NCI-H524 (cell line): ENCODE measurements at regions not wholly inside any gene's neighbourhood (a gene's known extent, or its start where the extent isn't known, plus 50 kb on each side); places are given as distances from the start of the nearest gene placed in this dataset.

ENCODE experiments used
- DNase-seq, 2 experiments: peaks; one replicate each; lab custom pipeline; 2025; lab: John Stamatoyannopoulos, UW

DNA sequence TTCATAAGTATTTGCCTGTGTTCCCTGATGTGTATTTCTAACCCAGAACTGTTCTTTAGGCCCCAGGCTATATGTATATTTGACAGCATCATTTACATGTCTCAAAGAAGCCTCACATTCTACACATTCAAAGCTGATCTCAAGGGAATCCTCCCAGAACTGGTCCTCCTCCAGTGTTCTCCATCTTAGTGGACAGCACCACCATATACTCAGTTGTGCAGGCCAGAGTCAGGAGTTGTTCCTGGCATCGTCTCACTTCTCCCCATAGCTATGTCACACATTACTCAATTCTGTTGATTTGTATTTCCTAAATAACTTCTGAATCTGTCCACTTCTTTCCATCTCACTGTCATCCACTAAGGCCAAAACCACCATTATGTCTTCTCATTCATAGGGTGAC lies 82.8 kb upstream of the TRPC3 start:
- DNase-seq = no peak

DNA sequence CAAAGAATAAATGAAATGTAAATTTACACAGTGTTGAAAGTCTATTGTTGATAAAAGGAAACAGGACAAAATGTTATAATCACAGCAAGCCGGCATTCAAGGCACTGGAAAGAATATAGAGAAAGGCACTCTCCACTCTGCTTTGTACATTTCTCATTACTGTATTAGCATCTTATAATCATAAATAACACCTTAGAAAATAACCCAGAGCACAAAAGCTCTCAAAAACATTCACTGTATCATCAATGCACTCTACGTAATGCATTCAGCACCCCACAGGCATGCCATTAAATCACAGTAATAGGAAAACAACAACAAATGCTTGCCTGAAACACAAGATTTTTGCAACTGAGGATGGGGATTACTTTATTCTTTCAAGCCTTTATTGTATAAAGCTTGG lies 75.3 kb upstream of the TRPC3 start:
- DNase-seq = no peak

DNA sequence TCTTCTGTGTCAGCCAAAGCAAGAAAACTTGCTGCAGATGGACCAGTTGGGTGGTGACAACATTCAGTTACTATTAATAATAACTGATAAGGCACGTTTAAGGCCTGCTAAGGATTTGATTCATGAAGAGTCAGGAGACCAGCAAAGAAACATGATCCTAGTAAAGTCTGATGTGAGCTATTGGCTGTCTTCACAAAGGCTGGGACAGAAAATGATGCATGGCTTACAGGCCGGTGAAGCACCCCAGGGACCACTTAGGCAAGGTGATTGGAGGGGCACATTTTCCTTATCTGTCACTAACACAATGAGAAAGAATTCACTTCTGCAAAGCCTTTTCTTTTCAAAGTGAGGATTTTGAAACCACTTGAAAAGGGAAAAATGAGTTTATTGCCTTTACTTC lies 65.4 kb upstream of the TRPC3 start:
- no peak for DNase-seq

DNA sequence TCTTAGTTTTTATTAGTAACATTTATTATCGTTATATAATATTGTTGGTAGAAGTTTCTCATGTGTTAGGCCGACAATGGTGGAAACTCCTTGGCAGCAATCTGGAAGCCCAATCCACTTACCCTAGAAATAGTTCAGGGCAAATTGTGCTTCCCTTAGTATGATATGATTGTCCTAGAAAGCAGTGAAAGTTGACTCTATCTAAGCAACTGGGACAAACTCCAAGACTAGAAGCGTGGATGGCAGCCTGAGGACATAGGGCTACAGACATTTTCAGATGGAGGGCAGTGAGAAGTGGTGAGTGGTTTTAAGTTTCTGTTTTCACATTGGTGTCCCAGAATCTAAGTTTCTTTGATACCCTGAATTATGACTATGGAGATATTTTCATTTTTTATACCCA lies 63.3 kb upstream of the TRPC3 start:
- DNase-seq = no peak

DNA sequence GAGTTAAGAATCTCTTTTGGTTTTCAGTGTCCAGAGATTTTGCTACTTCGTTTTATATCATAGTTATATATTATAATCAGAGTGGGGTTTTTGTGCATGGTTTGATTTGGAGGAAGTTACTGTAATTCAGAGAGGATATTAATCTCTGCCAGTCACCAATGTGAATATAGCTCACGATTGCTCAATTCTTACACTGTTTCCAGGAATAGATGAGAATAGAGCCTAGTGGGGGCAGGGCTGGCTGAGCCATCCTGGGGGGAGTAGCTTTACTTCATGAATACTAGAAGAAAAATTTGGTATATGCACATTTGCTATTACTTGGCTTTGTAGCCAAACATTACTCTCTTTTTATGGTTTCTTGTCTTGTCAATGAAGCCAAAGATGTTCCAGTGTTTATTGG lies 60.9 kb upstream of the TRPC3 start:
- DNase-seq = no peak

DNA sequence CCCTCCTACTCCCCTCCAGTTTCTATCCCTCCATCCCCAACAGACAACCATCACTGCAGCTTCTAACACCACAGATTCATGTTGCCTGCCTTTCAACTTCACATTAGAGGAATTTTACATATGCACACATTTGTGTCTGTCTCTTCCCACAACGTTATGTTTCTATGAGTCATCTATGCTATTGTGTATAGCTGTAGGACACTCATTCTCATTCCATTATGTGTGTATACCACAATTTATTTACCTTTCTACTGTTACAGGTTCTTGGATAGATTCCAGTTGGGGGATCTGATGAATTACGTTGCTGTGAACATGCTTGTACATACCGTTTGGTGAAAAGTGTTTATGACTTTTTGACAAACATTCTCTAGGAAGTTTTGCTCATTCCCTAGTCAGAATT lies 58.8 kb upstream of the TRPC3 start:
- no peak for DNase-seq

DNA sequence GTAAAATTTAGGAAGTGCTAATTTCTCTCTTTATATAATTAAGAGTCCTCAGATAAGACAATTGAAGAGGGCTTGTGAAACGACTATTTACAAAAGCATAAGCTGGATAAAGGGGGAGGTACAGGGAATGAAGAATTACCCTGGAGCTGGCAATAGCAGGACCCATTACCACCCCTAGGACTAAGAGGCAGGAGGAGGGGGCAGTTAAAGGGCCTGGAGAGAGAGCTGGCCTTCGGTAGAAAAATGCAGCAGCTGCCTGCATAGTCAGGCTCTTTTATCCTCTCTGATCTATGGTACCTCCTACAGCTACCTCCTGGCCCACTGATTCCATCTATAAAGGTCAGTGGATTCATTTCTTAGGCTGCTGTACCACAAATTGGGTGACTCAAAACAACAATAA lies 57.7 kb upstream of the TRPC3 start:
- no peak for DNase-seq

DNA sequence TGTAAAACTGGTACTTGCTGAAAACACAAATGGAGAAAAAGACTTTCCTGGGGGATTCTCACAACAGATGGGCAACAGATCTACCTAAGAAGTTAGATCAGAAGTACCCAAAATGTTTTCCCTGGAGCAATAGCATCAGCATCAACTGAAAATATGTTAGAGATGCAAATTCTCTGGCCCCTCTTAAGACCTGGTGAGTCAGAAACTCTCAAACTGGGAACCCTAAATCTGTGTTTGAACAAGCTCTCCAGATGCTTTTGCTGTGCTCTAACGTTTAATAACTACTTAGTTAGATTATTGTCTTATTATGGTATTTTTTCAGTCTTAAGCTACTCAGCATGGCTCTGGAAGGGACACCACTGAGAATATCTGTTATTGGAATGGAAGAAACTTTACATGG lies 55.2 kb upstream of the TRPC3 start:
- DNase-seq = no peak

DNA sequence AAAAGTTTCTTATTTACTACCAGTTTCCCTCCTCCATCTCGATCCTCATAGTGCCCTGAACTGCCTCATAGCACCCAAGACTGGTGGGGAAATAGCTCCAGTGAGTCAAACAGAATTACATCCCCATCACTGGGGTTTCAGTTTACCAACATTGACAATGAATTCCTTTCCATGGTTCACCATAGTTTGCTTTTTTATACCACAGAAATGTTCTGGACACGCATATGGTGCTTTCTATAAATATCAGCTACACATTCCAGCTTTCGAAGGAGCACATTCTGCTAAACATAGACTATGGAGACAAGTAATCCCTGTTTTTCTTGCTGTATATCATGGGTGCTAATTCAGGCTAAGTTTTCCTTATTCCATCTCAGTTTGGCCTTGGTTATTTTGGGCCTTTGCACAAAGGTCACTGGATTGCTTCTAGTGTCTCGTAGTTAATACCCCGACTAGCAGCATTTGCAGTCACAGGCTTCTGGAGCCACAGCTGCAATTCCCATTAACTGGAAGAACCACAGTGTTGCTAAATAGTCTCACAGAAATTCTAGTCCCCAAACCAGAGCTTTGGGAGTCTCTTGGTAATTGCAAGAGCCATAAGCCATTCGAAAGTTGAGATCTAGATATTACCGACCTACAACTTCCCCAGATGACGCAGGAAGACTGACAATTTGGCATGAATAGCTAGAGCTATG lies 53.4 kb upstream of the TRPC3 start:
- DNase-seq = no peak

DNA sequence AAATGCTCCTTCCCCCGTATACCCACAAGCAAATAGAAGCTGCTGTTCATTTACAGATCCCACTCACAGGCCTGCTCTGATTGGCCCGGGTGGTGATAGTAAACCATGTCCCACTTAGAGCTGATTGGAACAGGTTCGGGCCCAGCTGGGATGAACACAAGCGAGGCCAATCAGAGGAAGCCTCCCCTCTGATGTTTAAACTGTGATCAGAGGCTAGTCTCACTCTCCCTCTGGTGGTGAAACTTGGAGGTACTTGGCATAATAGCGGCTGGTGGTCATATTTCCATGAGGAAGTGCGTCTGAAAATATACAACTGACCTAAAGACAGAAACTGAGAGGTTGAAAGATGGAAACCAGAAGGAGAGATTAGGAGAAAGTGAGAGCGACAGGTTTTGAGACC lies 51.5 kb upstream of the TRPC3 start:
- DNase-seq = no peak
